ENCODE measurements at regions not wholly inside any gene's neighbourhood (a gene's known extent, or its start where the extent isn't known, plus 50 kb on each side); places are given as distances from the start of the nearest gene placed in this dataset.

GRCh38 chr3:16697443-16698147, 92.4 kb upstream of the DAZL start:
- peaks cover 2% of the 10 kb centered on the region for H3K27me3 Mint-ChIP-seq
- POLR2A ChIA-PET = no interaction called here
- CTCF ChIA-PET = interaction anchor here (0.6 kb wide), 1 partner anchor 279 kb away, joined by 3 read pairs; no protein-coding TSS in a partner anchor

More at GRCh38 chr3:16697443-16698147, 92.4 kb upstream of the DAZL start:
- Histone ChIP-seq H4K20me1 (ENCODE audit: control insufficient read depth, insufficient read depth, low read length, poor library complexity, severe bottlenecking) (no peaks in the 10 kb centered on the region), H2AFZ (ENCODE audit: insufficient read depth, low read depth, low read length, poor library complexity, severe bottlenecking) (no peak overlapping the region), H3K9me3 (ENCODE audit: control extremely low read depth in 1 of 3, control insufficient read depth in 2 of 3, insufficient read depth in 1 of 3, low read length in 2 of 3) (peaks cover 0 to 2% (median 0%) of the 10 kb centered on the region in 3 donors), H3K36me3 (replicated peaks in 1 of 2; ENCODE audit: control extremely low read depth in 1 of 2, control insufficient read depth in 1 of 2, extremely low read depth in 1 of 2, insufficient read depth in 2 of 2, low read length in 1 of 2) (no peaks in the 10 kb centered on the region), H3K27ac (ENCODE audit: low read length in 2 of 2) (peak overlapping the region; percentile 46 to 69), H3K27me3 (replicated peaks in 1 of 4; ENCODE audit: control extremely low read depth in 1 of 4, control insufficient read depth in 3 of 4, insufficient read depth in 4 of 4, low read length in 3 of 4) (no peaks in the 10 kb centered on the region), H3K4me3 (ENCODE audit: control extremely low read depth in 1 of 5, extremely low read depth in 1 of 5, insufficient read depth in 1 of 5, low read depth in 2 of 5, low read length in 4 of 5) (peak overlapping the region; percentile 7 to 55 (median 34)), H3K4me2 (replicated peaks; ENCODE audit: low read depth, low read length, poor library complexity, severe bottlenecking) (peak overlapping the region; percentile 62), H3K9ac (ENCODE audit: low read length) (peak overlapping the region; percentile 57), H3K4me1 (ENCODE audit: control insufficient read depth in 2 of 2, insufficient read depth in 2 of 2, low read length in 2 of 2) (peaks cover 56 to 58% of the 10 kb centered on the region in 2 donors), H3K79me2 (ENCODE audit: control insufficient read depth, insufficient read depth, low read length) (peaks cover 5% of the 10 kb centered on the region)
- H3K4me1 Mint-ChIP-seq = peaks cover 61% of the 10 kb centered on the region
- peak; percentile 17 for ATAC-seq (ENCODE audit: low read depth)
- WGBS (ENCODE audit: insufficient coverage) = 83% methylated on average over 1 of the region's 1 CpG
- peak overlapping the region; percentile 79 for H3K27ac Mint-ChIP-seq
- H3K9me3 Mint-ChIP-seq (ENCODE audit: insufficient read depth) = no peaks in the 10 kb centered on the region
- peak overlapping the region; percentile 72 for H3K4me3 Mint-ChIP-seq
- DNase-seq = peak; percentile 32
- intact Hi-C loops (cut with micrococcal nuclease) = loop anchor here (10.0 kb wide), 1 partner anchor 53 kb away; no protein-coding TSS in a partner anchor
- TF ChIP-seq EZH2 (IDR thresholded peaks at IDR 0.05; ENCODE audit: borderline replicate concordance, insufficient read depth, low read depth, low read length, poor library complexity, severe bottlenecking) (no peak), CTCF (IDR thresholded peaks at IDR 0.05) (no peak)
